ENCODE measurements at regions not wholly inside any gene's neighbourhood (a gene's known extent, or its start where the extent isn't known, plus 50 kb on each side); places are given as distances from the start of the nearest gene placed in this dataset.

DNA sequence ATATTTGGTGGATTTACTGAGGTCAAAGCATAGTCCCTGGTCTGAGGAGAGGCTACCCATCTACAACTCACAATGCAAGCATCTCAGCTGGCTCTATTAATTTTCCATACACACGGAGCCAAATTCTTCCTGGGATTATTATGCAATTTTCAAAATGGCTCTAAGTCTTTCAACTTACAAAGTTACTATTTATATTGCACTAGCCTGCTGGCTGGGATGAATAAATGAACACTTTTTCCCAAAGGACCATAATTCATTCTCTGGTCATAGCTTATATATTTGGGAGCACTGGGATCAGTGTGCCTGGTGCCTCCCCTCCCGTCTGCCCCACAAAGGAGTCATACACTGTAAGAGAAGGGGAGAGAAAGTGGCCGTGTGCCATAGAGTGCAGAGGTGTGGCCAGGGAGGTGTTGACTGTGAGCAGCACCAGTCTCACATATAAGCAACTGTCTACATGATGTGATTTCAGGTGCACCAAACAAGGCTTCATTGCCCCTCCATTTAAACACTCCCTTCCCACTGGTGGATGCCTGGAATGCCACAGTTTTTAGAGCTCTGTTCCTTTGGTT is 88.6 kb downstream of the ZNF92 start:
- TF ChIP-seq, protein P1, sequence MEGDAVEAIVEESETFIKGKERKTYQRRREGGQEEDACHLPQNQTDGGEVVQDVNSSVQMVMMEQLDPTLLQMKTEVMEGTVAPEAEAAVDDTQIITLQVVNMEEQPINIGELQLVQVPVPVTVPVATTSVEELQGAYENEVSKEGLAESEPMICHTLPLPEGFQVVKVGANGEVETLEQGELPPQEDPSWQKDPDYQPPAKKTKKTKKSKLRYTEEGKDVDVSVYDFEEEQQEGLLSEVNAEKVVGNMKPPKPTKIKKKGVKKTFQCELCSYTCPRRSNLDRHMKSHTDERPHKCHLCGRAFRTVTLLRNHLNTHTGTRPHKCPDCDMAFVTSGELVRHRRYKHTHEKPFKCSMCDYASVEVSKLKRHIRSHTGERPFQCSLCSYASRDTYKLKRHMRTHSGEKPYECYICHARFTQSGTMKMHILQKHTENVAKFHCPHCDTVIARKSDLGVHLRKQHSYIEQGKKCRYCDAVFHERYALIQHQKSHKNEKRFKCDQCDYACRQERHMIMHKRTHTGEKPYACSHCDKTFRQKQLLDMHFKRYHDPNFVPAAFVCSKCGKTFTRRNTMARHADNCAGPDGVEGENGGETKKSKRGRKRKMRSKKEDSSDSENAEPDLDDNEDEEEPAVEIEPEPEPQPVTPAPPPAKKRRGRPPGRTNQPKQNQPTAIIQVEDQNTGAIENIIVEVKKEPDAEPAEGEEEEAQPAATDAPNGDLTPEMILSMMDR (IDR thresholded peaks at IDR 0.05), result no peak
- no peak for TF ChIP-seq POLR2A (IDR thresholded peaks at IDR 0.05)

Measured in lower leg skin (tissue), 3 donors.